ENCODE measurements at regions not wholly inside any gene's neighbourhood (a gene's known extent, or its start where the extent isn't known, plus 50 kb on each side); places are given as distances from the start of the nearest gene placed in this dataset.

GRCh38 chr16:85366031-85366763 is 246.9 kb upstream of the GSE1 start:
- Histone ChIP-seq H3K27me3 (ENCODE audit: control insufficient read depth in 1 of 2, insufficient read depth in 2 of 2, low read length in 2 of 2) (peaks cover 0 to 1% of the 10 kb centered on the region in 2 experiments; a peak in 2 of 5 replicates), H3K4me1 (ENCODE audit: insufficient read depth, low read length) (peaks cover 19% of the 10 kb centered on the region), H3K79me2 (ENCODE audit: insufficient read depth, low read length) (no peaks in the 10 kb centered on the region), H3K4me3 (replicated peaks in 1 of 3; ENCODE audit: insufficient read depth in 1 of 3, low read depth in 2 of 3, low read length in 3 of 3) (no peak overlapping the region), H3K9me3 (ENCODE audit: low read length) (no peaks in the 10 kb centered on the region), H3K27ac (ENCODE audit: extremely low read length, insufficient read depth, low read length) (no peak overlapping the region), H3K9ac (ENCODE audit: insufficient read depth, low read depth, low read length) (no peak overlapping the region), H4K20me1 (ENCODE audit: insufficient read depth, low read length) (no peaks in the 10 kb centered on the region; the same call in 1 of the 2 replicates), H2AFZ (ENCODE audit: low read length) (no peak overlapping the region), H3K4me2 (ENCODE audit: low read depth, low read length) (no peak overlapping the region), H3K36me3 (replicated peaks in 1 of 2; ENCODE audit: control insufficient read depth in 1 of 2, insufficient read depth in 2 of 2, low read length in 2 of 2) (no peaks in the 10 kb centered on the region)
- CTCF ChIA-PET (ENCODE audit: low intra/inter-chr PET ratio, low total read pairs), result no interaction called here
- no TSS peak for BruUV-seq (replicated peaks)
- ATAC-seq (no peak), FAIRE-seq (no peak), DNase-seq (ENCODE audit: low spot score) (no peak)
- intact Hi-C loops (cut with micrococcal nuclease; ENCODE audit: unreplicated experiment) (no loop called here), in situ Hi-C loops (cut with HindIII; ENCODE audit: extremely low pct_ligation_motif_present, low pct_unique_long_range_greater_than_20kb) (no loop called here)
- TF ChIP-seq REPIN1 (CRISPR knock-in tag; IDR thresholded peaks at IDR 0.05; ENCODE audit: borderline replicate concordance, low read depth), result no peak
- TF ChIP-seq ZNF468 (CRISPR knock-in tag; IDR thresholded peaks at IDR 0.05), result no peak
- TF ChIP-seq IRF2 (CRISPR knock-in tag; IDR thresholded peaks at IDR 0.05), result no peak
- TF ChIP-seq ZNF782 (CRISPR knock-in tag; IDR thresholded peaks at IDR 0.05; ENCODE audit: borderline replicate concordance), result no peak
- TF ChIP-seq FOXK1 (CRISPR knock-in tag; IDR thresholded peaks at IDR 0.05; ENCODE audit: borderline replicate concordance, low read depth), result no peak
- TF ChIP-seq MIER2 (CRISPR knock-in tag; IDR thresholded peaks at IDR 0.05), result no peak
- no peak for TF ChIP-seq ZNF251 (CRISPR knock-in tag; IDR thresholded peaks at IDR 0.05)
- no peak for TF ChIP-seq KDM3A (CRISPR knock-in tag; IDR thresholded peaks at IDR 0.05; ENCODE audit: low read depth)
- TF ChIP-seq BHLHE40 (IDR thresholded peaks at IDR 0.05; ENCODE audit: low read length), result no peak
- TF ChIP-seq ZFP62 (CRISPR knock-in tag; IDR thresholded peaks at IDR 0.05), result no peak
- TF ChIP-seq RELA (CRISPR knock-in tag; IDR thresholded peaks at IDR 0.05), result no peak
- no peak for TF ChIP-seq ZZZ3 (CRISPR knock-in tag; IDR thresholded peaks at IDR 0.05; ENCODE audit: borderline replicate concordance)
- TF ChIP-seq, protein P1, sequence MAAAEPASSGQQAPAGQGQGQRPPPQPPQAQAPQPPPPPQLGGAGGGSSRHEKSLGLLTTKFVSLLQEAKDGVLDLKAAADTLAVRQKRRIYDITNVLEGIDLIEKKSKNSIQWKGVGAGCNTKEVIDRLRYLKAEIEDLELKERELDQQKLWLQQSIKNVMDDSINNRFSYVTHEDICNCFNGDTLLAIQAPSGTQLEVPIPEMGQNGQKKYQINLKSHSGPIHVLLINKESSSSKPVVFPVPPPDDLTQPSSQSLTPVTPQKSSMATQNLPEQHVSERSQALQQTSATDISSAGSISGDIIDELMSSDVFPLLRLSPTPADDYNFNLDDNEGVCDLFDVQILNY (CRISPR knock-in tag; conservative IDR thresholded peaks at IDR 0.05), result no peak
- TF ChIP-seq ZNF761 (CRISPR knock-in tag; conservative IDR thresholded peaks at IDR 0.05), result no peak
- TF ChIP-seq NFKBIZ (CRISPR knock-in tag; IDR thresholded peaks at IDR 0.05), result no peak
- no peak for TF ChIP-seq ATM (IDR thresholded peaks at IDR 0.05; ENCODE audit: borderline replicate concordance)
- TF ChIP-seq ZNF556 (CRISPR knock-in tag; IDR thresholded peaks at IDR 0.05; ENCODE audit: borderline replicate concordance), result no peak
- TF ChIP-seq AHR (CRISPR knock-in tag; IDR thresholded peaks at IDR 0.05), result no peak
- TF ChIP-seq, protein P2, sequence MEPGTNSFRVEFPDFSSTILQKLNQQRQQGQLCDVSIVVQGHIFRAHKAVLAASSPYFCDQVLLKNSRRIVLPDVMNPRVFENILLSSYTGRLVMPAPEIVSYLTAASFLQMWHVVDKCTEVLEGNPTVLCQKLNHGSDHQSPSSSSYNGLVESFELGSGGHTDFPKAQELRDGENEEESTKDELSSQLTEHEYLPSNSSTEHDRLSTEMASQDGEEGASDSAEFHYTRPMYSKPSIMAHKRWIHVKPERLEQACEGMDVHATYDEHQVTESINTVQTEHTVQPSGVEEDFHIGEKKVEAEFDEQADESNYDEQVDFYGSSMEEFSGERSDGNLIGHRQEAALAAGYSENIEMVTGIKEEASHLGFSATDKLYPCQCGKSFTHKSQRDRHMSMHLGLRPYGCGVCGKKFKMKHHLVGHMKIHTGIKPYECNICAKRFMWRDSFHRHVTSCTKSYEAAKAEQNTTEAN (CRISPR knock-in tag; conservative IDR thresholded peaks at IDR 0.05), result no peak
- TF ChIP-seq ELF3 (CRISPR knock-in tag; IDR thresholded peaks at IDR 0.05), result no peak
- POLR2A ChIA-PET, result no interaction called here
- 76% methylated on average over 22 of the region's 22 CpGs for WGBS (ENCODE audit: low lambda C conversion rate)
